Kidney (tissue), 13 donors: ENCODE measurements at regions not wholly inside any gene's neighbourhood (a gene's known extent, or its start where the extent isn't known, plus 50 kb on each side); places are given as distances from the start of the nearest gene placed in this dataset.

ENCODE experiments used
- DNase-seq, 5 donors: peaks; one replicate each; pipeline ENCODE4 v3.0.0-alpha.2; 2013 to 2020
- FAIRE-seq: peaks from 2 replicates; lab custom pipeline; 2012; peaks lifted over from hg19 to GRCh38; lab: Jason Lieb, UNC
- H3K27ac ChIP-seq, 2 donors: one replicate each; pipeline ENCODE4 v1.7.0; 2013; ENCODE audit warnings: low read depth in 2 of 2, low read length in 2 of 2, inconsistent platforms in 1 of 2
- H3K27me3 ChIP-seq: one replicate; pipeline ENCODE4 v1.7.1; 2013; ENCODE audit warnings: low read length, inconsistent platforms; ENCODE audit not compliant: control insufficient read depth, insufficient read depth
- H3K36me3 ChIP-seq, 3 donors: one replicate each; pipeline versions ENCODE4 v1.7.0 to v1.7.1; 2013; ENCODE audit warnings: low read length in 3 of 3, control low read depth in 1 of 3, inconsistent platforms in 1 of 3; ENCODE audit not compliant: insufficient read depth in 3 of 3, control insufficient read depth in 2 of 3
- H3K4me1 ChIP-seq, 3 donors: one replicate each; pipeline versions ENCODE4 v1.7.0 to v1.7.1; 2013; ENCODE audit warnings: low read length in 3 of 3, inconsistent platforms in 1 of 3, low read depth in 1 of 3; ENCODE audit not compliant: control insufficient read depth in 2 of 3, insufficient read depth in 2 of 3
- H3K4me3 ChIP-seq, 3 donors: one replicate each; pipeline versions ENCODE4 v1.7.0 to v1.8.1; 2013; ENCODE audit warnings: low read length in 3 of 3, control low read depth in 1 of 3, inconsistent platforms in 1 of 3
- H3K9ac ChIP-seq, 3 donors: one replicate each; pipeline versions ENCODE4 v1.7.0 to v1.7.1; 2013; ENCODE audit warnings: low read length in 3 of 3, control low read depth in 1 of 3, inconsistent platforms in 1 of 3
- H3K9me3 ChIP-seq, 3 donors: one replicate each; pipeline versions ENCODE4 v1.7.0 to v1.7.1; 2013; ENCODE audit warnings: low read length in 3 of 3, control low read depth in 1 of 3, inconsistent platforms in 1 of 3; ENCODE audit not compliant: control insufficient read depth in 2 of 3, insufficient read depth in 1 of 3
- CTCF ChIP-seq: IDR thresholded peaks from 3 replicates; pipeline ENCODE4 v1.5.1; 2012; ENCODE audit warnings: mild to moderate bottlenecking, moderate library complexity, borderline replicate concordance; ENCODE audit not compliant: insufficient read depth; ENCODE audit errors: extremely low read depth
- intact Hi-C: fragments of 100-400 bp; cut with DNase I; formaldehyde crosslinking; loops from one replicate; pipeline ENCODE4 v1.11.1; 2022
- donor health status: control.
- donor health status: control.
- donor health status: control.
- donor health status: control.
- donor health status: control.
- donor health status: DM: yes; HTN: yes; CAD: no.
- donor health status: Normal renal cell carcinoma (clear cell type).

DNA sequence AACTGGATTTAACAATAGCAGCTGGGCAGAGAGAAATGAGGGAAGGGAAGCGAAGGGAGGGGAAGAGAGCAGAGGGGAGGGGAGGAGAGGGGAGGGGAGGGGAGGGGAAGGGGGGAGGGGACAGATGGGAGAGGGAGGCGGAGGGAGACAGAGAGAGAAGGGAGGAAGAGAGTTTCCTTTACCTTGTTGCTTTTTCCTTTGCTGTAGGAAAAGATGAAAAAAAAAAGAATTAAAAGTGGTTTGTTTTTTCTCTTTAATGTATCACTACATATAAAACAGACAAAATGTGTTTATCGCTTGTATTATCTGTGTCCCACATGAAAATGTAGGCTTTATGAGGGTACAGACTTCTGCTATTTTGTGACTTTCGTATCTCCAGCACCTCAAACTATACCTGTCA is 190.4 kb upstream of the KYNU start:
- intact Hi-C loops, result no loop called here
- no peak for DNase-seq
- no peaks in the 10 kb centered on the region for H3K9me3 ChIP-seq
- no peak overlapping the region for H3K4me3 ChIP-seq
- no peaks in the 10 kb centered on the region for H3K36me3 ChIP-seq
- H3K27ac ChIP-seq, result no peak overlapping the region
- no peak for TF ChIP-seq CTCF
- FAIRE-seq, result no peak
- no peaks in the 10 kb centered on the region for H3K4me1 ChIP-seq
- no peak overlapping the region for H3K9ac ChIP-seq
- H3K27me3 ChIP-seq, result no peaks in the 10 kb centered on the region

DNA sequence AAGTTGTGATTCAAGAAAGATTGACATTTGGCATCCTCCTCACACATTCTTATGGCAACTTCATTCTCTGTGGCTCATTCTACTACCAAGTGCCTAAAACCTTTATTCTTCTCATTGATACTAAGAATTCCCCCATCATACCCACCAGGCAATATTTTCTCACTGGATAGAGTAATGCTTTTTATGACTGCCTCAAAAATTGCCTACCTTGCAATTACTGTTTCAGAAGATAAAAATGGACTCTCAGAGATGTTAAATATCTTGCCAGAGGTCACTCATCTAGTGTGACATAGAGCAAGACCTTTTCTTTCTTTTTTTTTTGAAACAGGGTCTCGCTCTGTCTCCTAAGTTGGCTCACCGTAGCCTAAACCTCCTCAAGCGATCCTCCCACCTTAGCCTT is 192.8 kb upstream of the KYNU start:
- FAIRE-seq, result no peak
- TF ChIP-seq CTCF, result no peak
- no peak for DNase-seq
- H3K36me3 ChIP-seq, result no peaks in the 10 kb centered on the region
- no peak overlapping the region for H3K27ac ChIP-seq
- intact Hi-C loops, result no loop called here
- no peaks in the 10 kb centered on the region for H3K4me1 ChIP-seq
- no peak overlapping the region for H3K4me3 ChIP-seq
- H3K9me3 ChIP-seq, result no peaks in the 10 kb centered on the region
- no peak overlapping the region for H3K9ac ChIP-seq
- no peaks in the 10 kb centered on the region for H3K27me3 ChIP-seq

DNA sequence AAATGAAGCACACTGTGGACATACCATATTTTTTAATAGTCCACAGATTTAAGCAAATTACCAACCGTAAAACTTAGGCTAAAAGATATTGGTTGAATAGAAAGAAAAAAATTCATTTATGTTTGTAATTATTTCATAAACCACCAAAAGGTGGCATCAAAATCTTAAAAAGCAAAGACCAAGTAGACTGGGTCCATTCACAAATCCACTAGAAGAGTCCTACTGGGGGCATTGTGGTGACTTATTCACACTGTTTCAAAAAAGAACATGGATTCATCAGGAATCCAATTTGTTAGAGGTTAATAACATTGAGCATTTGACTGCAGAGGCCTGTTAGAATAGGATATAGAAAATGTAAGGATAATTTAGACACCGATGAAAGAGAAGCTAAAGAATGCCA is 194.9 kb upstream of the KYNU start:
- Histone ChIP-seq H3K4me3 (no peak overlapping the region), H3K9ac (no peak overlapping the region), H3K4me1 (no peaks in the 10 kb centered on the region), H3K27ac (no peak overlapping the region), H3K27me3 (no peaks in the 10 kb centered on the region), H3K9me3 (no peaks in the 10 kb centered on the region), H3K36me3 (no peaks in the 10 kb centered on the region)
- FAIRE-seq (no peak), DNase-seq (no peak)
- intact Hi-C loops, result no loop called here
- TF ChIP-seq CTCF, result no peak

- Histone ChIP-seq H3K27ac (no peak overlapping the region), H3K36me3 (no peaks in the 10 kb centered on the region), H3K9ac (no peak overlapping the region), H3K4me3 (no peak overlapping the region), H3K27me3 (no peaks in the 10 kb centered on the region), H3K9me3 (no peaks in the 10 kb centered on the region), H3K4me1 (no peaks in the 10 kb centered on the region)
- intact Hi-C loops, result no loop called here
- DNase-seq (no peak), FAIRE-seq (no peak)
- no peak for TF ChIP-seq CTCF
Observed at GRCh38 chr2:142681952-142682351, 195.5 kb upstream of the KYNU start.
